Bronchial epithelial cell (primary cell): ENCODE measurements at regions not wholly inside any gene's neighbourhood (a gene's known extent, or its start where the extent isn't known, plus 50 kb on each side); places are given as distances from the start of the nearest gene placed in this dataset.

Source experiments
- DNase-seq: peaks from one replicate; pipeline ENCODE4 v3.0.0-alpha.2; 2010; ENCODE audit warnings: low read depth
- FAIRE-seq: peaks from 2 replicates; lab custom pipeline; 2011; peaks lifted over from hg19 to GRCh38; lab: Jason Lieb, UNC
- H3K27me3 ChIP-seq: 2 replicates; pipeline ENCODE4 v1.5.1; 2011; ENCODE audit warnings: low read length; ENCODE audit not compliant: control insufficient read depth, insufficient read depth
- H3K36me3 ChIP-seq: 2 replicates; pipeline ENCODE4 v1.5.1; 2011; ENCODE audit warnings: low read length; ENCODE audit not compliant: control insufficient read depth, insufficient read depth
- H3K4me3 ChIP-seq: 2 replicates; pipeline ENCODE4 v1.5.1; 2011; ENCODE audit warnings: mild to moderate bottlenecking, low read depth, low read length, control low read depth
- TF ChIP-seq, protein P1 (sequence below): IDR thresholded peaks from 2 replicates; pipeline ENCODE4 v1.5.1; 2011; ENCODE audit warnings: mild to moderate bottlenecking, moderate library complexity, low read length, control low read depth, inconsistent platforms; ENCODE audit not compliant: insufficient read depth, severe bottlenecking

DNA sequence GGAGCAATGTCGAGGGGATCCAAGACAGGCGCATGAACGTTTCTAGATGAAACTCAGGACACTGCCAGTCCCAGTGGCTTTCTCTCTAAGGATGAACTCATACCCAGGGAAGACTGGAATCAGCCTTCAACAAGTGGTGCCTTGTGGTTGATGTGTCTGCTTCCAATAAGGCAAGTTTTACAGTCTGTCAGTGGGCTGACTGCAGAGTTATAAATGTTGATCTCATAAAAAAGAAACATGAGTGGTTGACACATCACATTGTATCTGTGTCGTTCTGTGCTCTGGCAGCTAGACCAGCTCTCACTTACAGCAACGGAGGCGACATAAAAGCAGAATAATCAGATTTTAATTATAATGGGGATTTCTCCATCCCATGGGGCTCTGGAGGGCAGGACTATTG, 96.7 kb downstream of the SNX19 start:
- no peak for DNase-seq
- FAIRE-seq, result no peak
- Histone ChIP-seq H3K36me3 (no peaks in the 10 kb centered on the region), H3K4me3 (no peak overlapping the region), H3K27me3 (no peaks in the 10 kb centered on the region)
- TF ChIP-seq, protein P1, sequence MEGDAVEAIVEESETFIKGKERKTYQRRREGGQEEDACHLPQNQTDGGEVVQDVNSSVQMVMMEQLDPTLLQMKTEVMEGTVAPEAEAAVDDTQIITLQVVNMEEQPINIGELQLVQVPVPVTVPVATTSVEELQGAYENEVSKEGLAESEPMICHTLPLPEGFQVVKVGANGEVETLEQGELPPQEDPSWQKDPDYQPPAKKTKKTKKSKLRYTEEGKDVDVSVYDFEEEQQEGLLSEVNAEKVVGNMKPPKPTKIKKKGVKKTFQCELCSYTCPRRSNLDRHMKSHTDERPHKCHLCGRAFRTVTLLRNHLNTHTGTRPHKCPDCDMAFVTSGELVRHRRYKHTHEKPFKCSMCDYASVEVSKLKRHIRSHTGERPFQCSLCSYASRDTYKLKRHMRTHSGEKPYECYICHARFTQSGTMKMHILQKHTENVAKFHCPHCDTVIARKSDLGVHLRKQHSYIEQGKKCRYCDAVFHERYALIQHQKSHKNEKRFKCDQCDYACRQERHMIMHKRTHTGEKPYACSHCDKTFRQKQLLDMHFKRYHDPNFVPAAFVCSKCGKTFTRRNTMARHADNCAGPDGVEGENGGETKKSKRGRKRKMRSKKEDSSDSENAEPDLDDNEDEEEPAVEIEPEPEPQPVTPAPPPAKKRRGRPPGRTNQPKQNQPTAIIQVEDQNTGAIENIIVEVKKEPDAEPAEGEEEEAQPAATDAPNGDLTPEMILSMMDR, result no peak
